ENCODE measurements at regions not wholly inside any gene's neighbourhood (a gene's known extent, or its start where the extent isn't known, plus 50 kb on each side); places are given as distances from the start of the nearest gene placed in this dataset.

DNA sequence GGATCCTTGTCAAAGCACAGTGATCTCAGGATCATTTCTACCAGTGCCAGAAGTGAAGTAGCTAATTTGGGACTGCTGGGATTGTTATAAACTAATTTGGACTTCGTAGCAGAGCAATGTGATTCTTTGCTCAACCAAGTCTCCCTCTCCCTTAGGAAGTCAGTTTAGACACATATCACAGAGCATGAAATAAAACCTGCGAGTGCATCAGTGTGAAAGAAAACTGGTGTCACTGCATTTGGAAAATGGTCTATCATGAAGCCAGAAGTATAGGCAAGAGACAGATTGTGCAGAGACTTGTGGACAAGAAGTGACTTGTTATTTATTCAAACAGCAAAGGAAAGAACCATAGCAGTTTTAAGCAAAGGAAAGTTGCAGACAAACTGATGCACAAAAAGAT, 560.5 kb upstream of the NRG3 start:
- Histone ChIP-seq H3K4me3 (ENCODE audit: low read depth, low read length) (no peak overlapping the region), H3K4me1 (no peaks in the 10 kb centered on the region), H3K27me3 (replicated peaks; ENCODE audit: control insufficient read depth, insufficient read depth, low read length) (no peaks in the 10 kb centered on the region), H3K9me3 (no peaks in the 10 kb centered on the region), H3K36me3 (ENCODE audit: control insufficient read depth, insufficient read depth, low read length) (no peaks in the 10 kb centered on the region)
- Mint-ChIP-seq H3K36me3 (ENCODE audit: insufficient read depth, unreplicated experiment) (no peaks in the 10 kb centered on the region), H3K9me3 (ENCODE audit: unreplicated experiment) (no peaks in the 10 kb centered on the region), H3K27me3 (ENCODE audit: insufficient read depth, unreplicated experiment) (no peaks in the 10 kb centered on the region), H3K27ac (ENCODE audit: unreplicated experiment) (no peak overlapping the region), H3K4me3 (ENCODE audit: unreplicated experiment) (no peak overlapping the region), H3K4me1 (ENCODE audit: low read depth, unreplicated experiment) (no peaks in the 10 kb centered on the region)
- DNase-seq = no peak
- intact Hi-C loops (cut with micrococcal nuclease; ENCODE audit: unreplicated experiment) = no loop called here
- ChIA-PET CTCF (no interaction called here), POLR2A (interaction anchor here (0.5 kb wide), 1 partner anchor 8 kb away, joined by 4 read pairs; no protein-coding TSS in a partner anchor)
- BruUV-seq (replicated peaks) = no TSS peak
- TF ChIP-seq, protein P1, sequence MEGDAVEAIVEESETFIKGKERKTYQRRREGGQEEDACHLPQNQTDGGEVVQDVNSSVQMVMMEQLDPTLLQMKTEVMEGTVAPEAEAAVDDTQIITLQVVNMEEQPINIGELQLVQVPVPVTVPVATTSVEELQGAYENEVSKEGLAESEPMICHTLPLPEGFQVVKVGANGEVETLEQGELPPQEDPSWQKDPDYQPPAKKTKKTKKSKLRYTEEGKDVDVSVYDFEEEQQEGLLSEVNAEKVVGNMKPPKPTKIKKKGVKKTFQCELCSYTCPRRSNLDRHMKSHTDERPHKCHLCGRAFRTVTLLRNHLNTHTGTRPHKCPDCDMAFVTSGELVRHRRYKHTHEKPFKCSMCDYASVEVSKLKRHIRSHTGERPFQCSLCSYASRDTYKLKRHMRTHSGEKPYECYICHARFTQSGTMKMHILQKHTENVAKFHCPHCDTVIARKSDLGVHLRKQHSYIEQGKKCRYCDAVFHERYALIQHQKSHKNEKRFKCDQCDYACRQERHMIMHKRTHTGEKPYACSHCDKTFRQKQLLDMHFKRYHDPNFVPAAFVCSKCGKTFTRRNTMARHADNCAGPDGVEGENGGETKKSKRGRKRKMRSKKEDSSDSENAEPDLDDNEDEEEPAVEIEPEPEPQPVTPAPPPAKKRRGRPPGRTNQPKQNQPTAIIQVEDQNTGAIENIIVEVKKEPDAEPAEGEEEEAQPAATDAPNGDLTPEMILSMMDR (IDR thresholded peaks at IDR 0.05; ENCODE audit: insufficient read depth in 1 of 2, low read depth in 1 of 2, low read length in 1 of 2, severe bottlenecking in 1 of 2, unreplicated experiment in 1 of 2) = no peak

DNA sequence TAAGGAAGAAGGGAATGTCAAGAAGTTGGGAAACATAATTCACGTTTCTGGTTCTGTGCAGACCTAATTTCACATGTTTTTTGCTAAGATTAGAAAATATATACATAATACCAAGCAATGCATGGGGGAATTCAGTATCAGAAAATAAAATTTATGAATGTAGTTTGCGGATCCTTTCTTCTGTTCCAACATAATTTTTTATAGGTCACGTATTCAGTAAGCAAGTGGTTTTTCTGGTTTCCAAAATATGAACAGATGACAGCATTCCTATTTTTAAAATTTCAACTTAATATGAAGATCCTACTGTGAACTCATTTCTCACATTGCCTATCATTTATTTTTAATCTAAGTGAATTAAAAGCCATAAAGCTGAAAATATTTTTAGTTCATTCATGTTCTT, 560.0 kb upstream of the NRG3 start:
- H3K36me3 Mint-ChIP-seq (ENCODE audit: insufficient read depth, unreplicated experiment) = no peaks in the 10 kb centered on the region
- no peak for DNase-seq
- TF ChIP-seq, protein P1 (IDR thresholded peaks at IDR 0.05; ENCODE audit: insufficient read depth in 1 of 2, low read depth in 1 of 2, low read length in 1 of 2, severe bottlenecking in 1 of 2, unreplicated experiment in 1 of 2) = no peak
- Histone ChIP-seq H3K4me1 (no peaks in the 10 kb centered on the region), H3K9me3 (no peaks in the 10 kb centered on the region), H3K27me3 (replicated peaks; ENCODE audit: control insufficient read depth, insufficient read depth, low read length) (no peaks in the 10 kb centered on the region), H3K4me3 (ENCODE audit: low read depth, low read length) (no peak overlapping the region), H3K36me3 (ENCODE audit: control insufficient read depth, insufficient read depth, low read length) (no peaks in the 10 kb centered on the region)
- no peaks in the 10 kb centered on the region for H3K4me1 Mint-ChIP-seq (ENCODE audit: low read depth, unreplicated experiment)
- no peaks in the 10 kb centered on the region for H3K27me3 Mint-ChIP-seq (ENCODE audit: insufficient read depth, unreplicated experiment)
- no peaks in the 10 kb centered on the region for H3K9me3 Mint-ChIP-seq (ENCODE audit: unreplicated experiment)
- intact Hi-C loops (cut with micrococcal nuclease; ENCODE audit: unreplicated experiment) = no loop called here
- ChIA-PET CTCF (no interaction called here), POLR2A (no interaction called here)
- no peak overlapping the region for H3K27ac Mint-ChIP-seq (ENCODE audit: unreplicated experiment)
- no peak overlapping the region for H3K4me3 Mint-ChIP-seq (ENCODE audit: unreplicated experiment)
- BruUV-seq (replicated peaks) = no TSS peak

DNA sequence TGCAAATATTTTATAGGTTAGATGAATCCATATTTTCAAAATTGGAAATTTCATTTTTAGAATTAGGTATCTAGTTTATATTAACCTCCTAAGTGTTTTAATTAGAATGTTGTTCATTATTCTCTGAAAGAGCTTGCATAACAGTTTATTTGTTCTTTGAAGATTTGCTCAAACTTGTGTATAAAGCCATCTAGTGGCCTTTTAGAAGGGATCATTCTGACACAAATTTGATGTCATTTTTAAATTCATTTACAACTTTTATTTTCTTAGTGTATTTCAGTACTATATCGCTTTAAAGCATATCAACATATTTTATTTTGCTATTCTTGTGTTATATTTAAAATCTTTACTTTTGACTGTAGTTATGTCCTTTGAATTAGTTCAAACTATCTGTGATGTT, 527.0 kb upstream of the NRG3 start:
- H3K4me1 ChIP-seq = no peaks in the 10 kb centered on the region
- Mint-ChIP-seq H3K27ac (ENCODE audit: unreplicated experiment) (no peak overlapping the region), H3K27me3 (ENCODE audit: insufficient read depth, unreplicated experiment) (no peaks in the 10 kb centered on the region), H3K36me3 (ENCODE audit: insufficient read depth, unreplicated experiment) (no peaks in the 10 kb centered on the region), H3K9me3 (ENCODE audit: unreplicated experiment) (no peaks in the 10 kb centered on the region), H3K4me1 (ENCODE audit: low read depth, unreplicated experiment) (no peaks in the 10 kb centered on the region), H3K4me3 (ENCODE audit: unreplicated experiment) (no peak overlapping the region)
- intact Hi-C loops (cut with micrococcal nuclease; ENCODE audit: unreplicated experiment) = no loop called here
- H3K27me3 ChIP-seq (replicated peaks; ENCODE audit: control insufficient read depth, insufficient read depth, low read length) = no peaks in the 10 kb centered on the region
- no peak for DNase-seq
- ChIA-PET CTCF (no interaction called here), POLR2A (no interaction called here)
- no TSS peak for BruUV-seq (replicated peaks)
- TF ChIP-seq, protein P1 (IDR thresholded peaks at IDR 0.05; ENCODE audit: insufficient read depth in 1 of 2, low read depth in 1 of 2, low read length in 1 of 2, severe bottlenecking in 1 of 2, unreplicated experiment in 1 of 2) = peak in 1 of 2 experiments; percentile 17
- H3K9me3 ChIP-seq = no peaks in the 10 kb centered on the region
- no peak overlapping the region for H3K4me3 ChIP-seq (ENCODE audit: low read depth, low read length)
- no peaks in the 10 kb centered on the region for H3K36me3 ChIP-seq (ENCODE audit: control insufficient read depth, insufficient read depth, low read length)
